ENCODE measurements at regions not wholly inside any gene's neighbourhood (a gene's known extent, or its start where the extent isn't known, plus 50 kb on each side); places are given as distances from the start of the nearest gene placed in this dataset.

- no peak overlapping the region for H3K4me3 ChIP-seq (ENCODE audit: insufficient read depth, low read length)
- no peak for TF ChIP-seq CTCF (IDR thresholded peaks at IDR 0.05; ENCODE audit: extremely low read depth, low read depth, low read length)
- H3K79me2 ChIP-seq (ENCODE audit: insufficient read depth, low read length): no peaks in the 10 kb centered on the region
- no peaks in the 10 kb centered on the region for H3K36me3 ChIP-seq (ENCODE audit: insufficient read depth, low read length)
- H3K9me3 ChIP-seq (ENCODE audit: low read depth, low read length): peaks cover 2% of the 10 kb centered on the region
- H3K4me1 ChIP-seq (ENCODE audit: insufficient read depth, low read length): no peaks in the 10 kb centered on the region
- no peak overlapping the region for H3K4me2 ChIP-seq (ENCODE audit: insufficient read depth, low read length)
- no peak overlapping the region for H2AFZ ChIP-seq (ENCODE audit: low read length)
- no peaks in the 10 kb centered on the region for H3K27me3 ChIP-seq (ENCODE audit: insufficient read depth, low read length)
- no peaks in the 10 kb centered on the region for H4K20me1 ChIP-seq (ENCODE audit: insufficient read depth, low read length)
- no peak overlapping the region for H3K27ac ChIP-seq (ENCODE audit: low read depth, low read length)
- no peak for DNase-seq (ENCODE audit: insufficient read length, low spot score, missing footprints)
Observed at GRCh38 chr13:62205273-62205672, 789.6 kb upstream of the PCDH20 start.

DNA sequence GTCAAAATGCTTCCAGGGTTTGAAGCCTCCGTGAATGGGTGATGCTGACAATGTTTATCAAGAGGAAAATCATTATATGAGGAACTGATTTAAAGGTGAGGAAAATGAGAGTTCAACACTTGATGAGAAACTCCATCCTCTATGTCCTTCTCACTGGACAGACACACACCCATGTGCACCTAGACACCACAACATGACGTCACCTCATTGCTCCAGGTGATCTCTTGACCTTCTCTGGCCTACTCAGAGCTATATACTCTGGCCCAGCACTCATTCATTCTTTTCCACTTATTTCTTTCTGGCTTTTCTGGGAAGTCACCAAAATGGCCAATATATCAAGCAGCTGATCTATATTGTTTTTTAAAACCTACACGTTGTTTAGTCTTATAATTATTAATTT lies 778.7 kb upstream of the PCDH20 start:
- Histone ChIP-seq H3K4me3 (ENCODE audit: insufficient read depth, low read length) (no peak overlapping the region), H3K79me2 (ENCODE audit: insufficient read depth, low read length) (no peaks in the 10 kb centered on the region), H3K27ac (ENCODE audit: low read depth, low read length) (no peak overlapping the region), H3K4me1 (ENCODE audit: insufficient read depth, low read length) (no peaks in the 10 kb centered on the region), H3K4me2 (ENCODE audit: insufficient read depth, low read length) (no peak overlapping the region), H3K9me3 (ENCODE audit: low read depth, low read length) (peaks cover 7% of the 10 kb centered on the region), H3K27me3 (ENCODE audit: insufficient read depth, low read length) (no peaks in the 10 kb centered on the region), H2AFZ (ENCODE audit: low read length) (no peak overlapping the region), H4K20me1 (ENCODE audit: insufficient read depth, low read length) (no peaks in the 10 kb centered on the region), H3K36me3 (ENCODE audit: insufficient read depth, low read length) (no peaks in the 10 kb centered on the region)
- no peak for DNase-seq (ENCODE audit: insufficient read length, low spot score, missing footprints)
- no peak for TF ChIP-seq CTCF (IDR thresholded peaks at IDR 0.05; ENCODE audit: extremely low read depth, low read depth, low read length)

GRCh38 chr13:62193919-62194318 lies 778.3 kb upstream of the PCDH20 start:
- Histone ChIP-seq H3K4me1 (ENCODE audit: insufficient read depth, low read length) (no peaks in the 10 kb centered on the region), H2AFZ (ENCODE audit: low read length) (no peak overlapping the region), H3K36me3 (ENCODE audit: insufficient read depth, low read length) (no peaks in the 10 kb centered on the region), H3K79me2 (ENCODE audit: insufficient read depth, low read length) (no peaks in the 10 kb centered on the region), H3K4me3 (ENCODE audit: insufficient read depth, low read length) (no peak overlapping the region), H3K4me2 (ENCODE audit: insufficient read depth, low read length) (no peak overlapping the region), H4K20me1 (ENCODE audit: insufficient read depth, low read length) (no peaks in the 10 kb centered on the region), H3K27me3 (ENCODE audit: insufficient read depth, low read length) (no peaks in the 10 kb centered on the region), H3K27ac (ENCODE audit: low read depth, low read length) (no peak overlapping the region), H3K9me3 (ENCODE audit: low read depth, low read length) (peaks cover 7% of the 10 kb centered on the region)
- no peak for TF ChIP-seq CTCF (IDR thresholded peaks at IDR 0.05; ENCODE audit: extremely low read depth, low read depth, low read length)
- DNase-seq (ENCODE audit: insufficient read length, low spot score, missing footprints): no peak

- Histone ChIP-seq H3K27ac (ENCODE audit: low read depth, low read length) (no peak overlapping the region), H3K9me3 (ENCODE audit: low read depth, low read length) (no peaks in the 10 kb centered on the region), H2AFZ (ENCODE audit: low read length) (no peak overlapping the region), H4K20me1 (ENCODE audit: insufficient read depth, low read length) (no peaks in the 10 kb centered on the region), H3K4me1 (ENCODE audit: insufficient read depth, low read length) (no peaks in the 10 kb centered on the region), H3K79me2 (ENCODE audit: insufficient read depth, low read length) (no peaks in the 10 kb centered on the region), H3K36me3 (ENCODE audit: insufficient read depth, low read length) (no peaks in the 10 kb centered on the region), H3K27me3 (ENCODE audit: insufficient read depth, low read length) (no peaks in the 10 kb centered on the region), H3K4me2 (ENCODE audit: insufficient read depth, low read length) (no peak overlapping the region), H3K4me3 (ENCODE audit: insufficient read depth, low read length) (no peak overlapping the region)
- DNase-seq (ENCODE audit: insufficient read length, low spot score, missing footprints): no peak
- no peak for TF ChIP-seq CTCF (IDR thresholded peaks at IDR 0.05; ENCODE audit: extremely low read depth, low read depth, low read length)
Observed at GRCh38 chr13:62185631-62186255, 770.1 kb upstream of the PCDH20 start.

All from osteoblast (primary cell).